ENCODE measurements at regions not wholly inside any gene's neighbourhood (a gene's known extent, or its start where the extent isn't known, plus 50 kb on each side); places are given as distances from the start of the nearest gene placed in this dataset.

- peak overlapping the region; percentile 39 for H3K27ac Mint-ChIP-seq
- peaks cover 2% of the 10 kb centered on the region for H3K9me3 Mint-ChIP-seq
- H3K4me3 Mint-ChIP-seq, result peak overlapping the region; percentile 76
- peak; percentile 53 for ATAC-seq
- no peaks in the 10 kb centered on the region for H3K36me3 Mint-ChIP-seq (ENCODE audit: low read depth)
- DNase-seq, result no peak
- TF ChIP-seq, protein P1, sequence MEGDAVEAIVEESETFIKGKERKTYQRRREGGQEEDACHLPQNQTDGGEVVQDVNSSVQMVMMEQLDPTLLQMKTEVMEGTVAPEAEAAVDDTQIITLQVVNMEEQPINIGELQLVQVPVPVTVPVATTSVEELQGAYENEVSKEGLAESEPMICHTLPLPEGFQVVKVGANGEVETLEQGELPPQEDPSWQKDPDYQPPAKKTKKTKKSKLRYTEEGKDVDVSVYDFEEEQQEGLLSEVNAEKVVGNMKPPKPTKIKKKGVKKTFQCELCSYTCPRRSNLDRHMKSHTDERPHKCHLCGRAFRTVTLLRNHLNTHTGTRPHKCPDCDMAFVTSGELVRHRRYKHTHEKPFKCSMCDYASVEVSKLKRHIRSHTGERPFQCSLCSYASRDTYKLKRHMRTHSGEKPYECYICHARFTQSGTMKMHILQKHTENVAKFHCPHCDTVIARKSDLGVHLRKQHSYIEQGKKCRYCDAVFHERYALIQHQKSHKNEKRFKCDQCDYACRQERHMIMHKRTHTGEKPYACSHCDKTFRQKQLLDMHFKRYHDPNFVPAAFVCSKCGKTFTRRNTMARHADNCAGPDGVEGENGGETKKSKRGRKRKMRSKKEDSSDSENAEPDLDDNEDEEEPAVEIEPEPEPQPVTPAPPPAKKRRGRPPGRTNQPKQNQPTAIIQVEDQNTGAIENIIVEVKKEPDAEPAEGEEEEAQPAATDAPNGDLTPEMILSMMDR (IDR thresholded peaks at IDR 0.05), result no peak
- ChIA-PET CTCF (interaction anchor here (1.9 kb wide), 1 partner anchor 10 kb away, joined by 6 read pairs; no protein-coding TSS in a partner anchor), POLR2A (no interaction called here)
- peaks cover 26% of the 10 kb centered on the region for H3K4me1 Mint-ChIP-seq (ENCODE audit: low read depth)
- H3K27me3 Mint-ChIP-seq, result peaks cover 34% of the 10 kb centered on the region
- intact Hi-C loops (cut with micrococcal nuclease), result no loop called here
Measured at GRCh38 chr9:110047955-110048402, 160.0 kb downstream of the C9orf152 start.

DNA sequence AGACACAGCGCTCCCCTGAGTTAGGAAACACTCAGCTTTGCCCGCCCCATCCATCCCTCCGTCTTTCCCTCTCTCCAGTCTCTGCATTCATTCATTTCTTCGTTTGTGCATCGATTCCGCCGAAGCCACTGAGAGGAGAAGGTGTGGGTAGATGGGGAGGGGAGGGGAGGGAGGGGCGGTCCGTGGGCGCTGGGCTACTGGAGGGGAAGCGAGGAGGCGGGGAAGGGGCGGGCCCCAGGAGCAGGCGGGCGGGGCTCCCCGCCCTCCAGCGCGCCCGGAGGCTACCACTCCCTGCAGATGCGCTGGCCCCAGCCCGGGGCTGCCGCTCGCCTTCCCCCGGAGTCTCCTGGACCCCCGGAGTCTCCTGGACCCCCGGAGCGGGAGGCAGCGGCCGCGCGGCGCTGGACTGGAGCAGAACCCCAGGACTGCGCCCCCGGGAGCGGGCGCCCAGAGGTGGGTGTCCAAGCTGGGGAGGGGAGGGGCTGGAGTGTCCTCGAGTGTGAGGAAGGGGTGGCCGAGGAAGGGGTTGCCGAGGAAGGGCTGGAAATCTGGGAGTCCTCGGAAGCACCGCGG lies 159.5 kb downstream of the C9orf152 start:
- ChIA-PET POLR2A (no interaction called here), CTCF (interaction anchor here (1.9 kb wide), 1 partner anchor 9 kb away, joined by 6 read pairs; no protein-coding TSS in a partner anchor)
- intact Hi-C loops (cut with micrococcal nuclease), result no loop called here
- Mint-ChIP-seq H3K36me3 (ENCODE audit: low read depth) (no peaks in the 10 kb centered on the region), H3K4me1 (ENCODE audit: low read depth) (peaks cover 26% of the 10 kb centered on the region), H3K27ac (peak overlapping the region; percentile 8), H3K27me3 (peaks cover 34% of the 10 kb centered on the region), H3K4me3 (peak overlapping the region; percentile 76), H3K9me3 (peaks cover 2% of the 10 kb centered on the region)
- TF ChIP-seq, protein P1 (IDR thresholded peaks at IDR 0.05), result no peak
- peak; percentile 79 for DNase-seq
- peak; percentile 93 for ATAC-seq

DNA sequence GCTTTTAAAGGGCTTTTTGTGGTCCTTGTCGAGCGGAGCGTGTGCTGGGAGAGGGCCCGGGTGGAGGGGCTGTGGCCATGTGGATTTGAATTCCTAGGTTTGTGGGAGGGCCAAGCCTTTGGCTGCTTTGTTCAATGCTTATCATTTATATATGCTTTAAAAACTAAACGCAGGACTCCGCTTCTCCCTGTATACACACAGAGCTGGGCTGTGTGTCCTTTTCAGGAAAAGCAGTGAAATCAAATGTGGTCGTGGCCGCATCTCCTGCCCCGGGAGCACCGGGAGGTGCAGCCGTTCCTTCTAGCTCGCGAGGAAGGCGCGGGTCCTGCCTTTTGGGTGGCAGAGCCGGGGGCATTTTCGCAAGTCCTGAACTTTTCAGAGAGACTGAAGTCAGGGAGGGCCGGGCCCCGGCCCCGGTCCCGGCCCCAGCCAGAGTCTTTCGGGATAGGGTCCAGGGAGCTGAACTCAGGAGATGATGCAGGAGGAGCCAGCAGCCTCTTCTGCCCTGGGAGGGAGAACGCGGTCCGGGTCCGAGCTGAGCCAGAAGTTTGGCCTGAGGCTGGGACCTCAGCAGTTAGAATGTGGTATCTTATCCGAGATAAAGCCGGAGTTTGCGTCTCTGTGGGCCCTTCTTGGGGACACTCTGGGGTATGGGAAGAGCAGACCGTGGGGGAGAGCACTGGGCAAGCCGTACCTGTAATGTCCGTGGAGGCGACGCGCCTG lies 158.8 kb downstream of the C9orf152 start:
- CTCF ChIA-PET, result interaction anchor here (0.8 to 1.9 kb wide), 3 partner anchors 9 to 145 kb away, joined by 4 to 6 read pairs (median 5); no protein-coding TSS in a partner anchor
- peaks cover 34% of the 10 kb centered on the region for H3K27me3 Mint-ChIP-seq
- POLR2A ChIA-PET, result no interaction called here
- no peaks in the 10 kb centered on the region for H3K36me3 Mint-ChIP-seq (ENCODE audit: low read depth)
- H3K9me3 Mint-ChIP-seq, result no peaks in the 10 kb centered on the region
- H3K4me3 Mint-ChIP-seq, result peak overlapping the region; percentile 76
- peak; percentile 14 for ATAC-seq
- no peak overlapping the region for H3K27ac Mint-ChIP-seq
- peak; percentile 9 for DNase-seq
- H3K4me1 Mint-ChIP-seq (ENCODE audit: low read depth), result peaks cover 26% of the 10 kb centered on the region
- TF ChIP-seq, protein P1 (IDR thresholded peaks at IDR 0.05), result no peak
- intact Hi-C loops (cut with micrococcal nuclease), result no loop called here

- POLR2A ChIA-PET, result interaction anchor here (1.1 kb wide), 1 partner anchor 143 kb away, joined by 3 read pairs; no protein-coding TSS in a partner anchor
- intact Hi-C loops (cut with micrococcal nuclease), result no loop called here
- TF ChIP-seq, protein P1 (IDR thresholded peaks at IDR 0.05), result no peak
- CTCF ChIA-PET, result interaction anchor here (0.8 to 1.9 kb wide), 3 partner anchors 8 to 146 kb away, joined by 4 to 6 read pairs (median 5); no protein-coding TSS in a partner anchor
- Mint-ChIP-seq H3K4me3 (peak overlapping the region; percentile 76), H3K4me1 (ENCODE audit: low read depth) (peaks cover 26% of the 10 kb centered on the region), H3K27me3 (peaks cover 34% of the 10 kb centered on the region), H3K36me3 (ENCODE audit: low read depth) (no peaks in the 10 kb centered on the region), H3K9me3 (no peaks in the 10 kb centered on the region), H3K27ac (no peak overlapping the region)
- ATAC-seq (no peak), DNase-seq (peak; percentile 16)
Measured at GRCh38 chr9:110049699-110050450, 158.1 kb downstream of the C9orf152 start.

Measured in activated CD8-positive, alpha-beta T cell treated with anti-CD3 and anti-CD28 coated beads for 36 hours (primary cell).